Suprapubic skin (tissue), 4 donors: ENCODE measurements at regions not wholly inside any gene's neighbourhood (a gene's known extent, or its start where the extent isn't known, plus 50 kb on each side); places are given as distances from the start of the nearest gene placed in this dataset.

Experiments
- DNase-seq, 2 donors: peaks; one replicate each; pipeline ENCODE4 v3.0.0-alpha.2; 2019; ENCODE audit warnings: low spot score in 2 of 2
- H3K27ac ChIP-seq: fragments of 200-600 bp; sonication (generic); one replicate; pipeline ENCODE4 v1.5.1; 2019
- H3K27me3 ChIP-seq: fragments of 200-600 bp; sonication (generic); one replicate; pipeline ENCODE4 v1.5.1; 2019
- H3K36me3 ChIP-seq: fragments of 200-600 bp; sonication (generic); one replicate; pipeline ENCODE4 v1.5.1; 2019
- H3K4me1 ChIP-seq: fragments of 200-600 bp; sonication (generic); one replicate; pipeline ENCODE4 v1.5.1; 2019
- H3K4me3 ChIP-seq: fragments of 200-600 bp; sonication (generic); one replicate; pipeline ENCODE4 v1.5.1; 2019; ENCODE audit warnings: mild to moderate bottlenecking
- H3K9me3 ChIP-seq: fragments of 200-600 bp; sonication (generic); one replicate; pipeline ENCODE4 v1.5.1; 2019
- EP300 ChIP-seq: sonication (generic); formaldehyde crosslinking; IDR thresholded peaks from one replicate; pipeline ENCODE4 v1.6.1; 2017; ENCODE audit warnings: antibody characterized with exemption
- POLR2A ChIP-seq, 2 donors: fragments of 450-650 bp; IDR thresholded peaks; one replicate each; pipeline ENCODE4 v1.6.1; 2017; ENCODE audit warnings: antibody characterized with exemption in 2 of 2, mild to moderate bottlenecking in 2 of 2, moderate library complexity in 2 of 2
- POLR2AphosphoS5 ChIP-seq, 3 donors: sonication (generic); formaldehyde crosslinking; IDR thresholded peaks; one replicate each; pipeline ENCODE4 v1.6.1; 2017; ENCODE audit warnings: antibody characterized with exemption in 3 of 3
- WGBS: methylation state at CpG from one replicate; pipeline ENCODE4 v1.1.5; 2018; 5-methylcytosine and 5-hydroxymethylcytosine counted together
- TF ChIP-seq, protein P1 (sequence below), 2 donors: fragments of 200-600 bp in 1 of 2; fragments of 450-650 bp in 1 of 2; sonication (generic) in 1 of 2; IDR thresholded peaks; one replicate each; pipeline ENCODE4 v1.5.1; 2016 to 2019; ENCODE audit warnings: antibody characterized with exemption in 2 of 2, mild to moderate bottlenecking in 1 of 2, moderate library complexity in 1 of 2

DNA sequence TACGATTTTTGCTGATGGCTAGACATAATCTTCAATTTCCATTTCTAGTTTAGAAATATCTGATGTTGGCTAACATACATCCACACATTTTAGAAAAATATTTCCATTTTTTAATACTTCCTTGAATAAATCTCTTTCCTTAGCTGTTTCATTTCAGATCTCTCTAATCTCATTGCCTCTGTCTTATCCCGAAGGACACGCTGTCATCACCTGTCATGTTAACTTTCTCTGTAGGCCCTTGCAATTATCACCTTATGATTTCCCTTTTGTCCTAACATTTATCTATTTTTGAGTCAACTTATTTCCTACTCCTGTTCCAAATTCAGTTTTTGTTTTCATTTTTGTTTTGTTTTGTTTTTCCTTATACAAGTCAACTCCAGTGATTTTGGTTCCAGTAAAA is 173.1 kb upstream of the POM121L12 start:
- H3K9me3 ChIP-seq, result peaks cover 25% of the 10 kb centered on the region
- WGBS, result 90% methylated on average over 3 of the region's 3 CpGs
- TF ChIP-seq POLR2A (IDR thresholded peaks at IDR 0.05), result no peak
- no peak for TF ChIP-seq POLR2AphosphoS5 (IDR thresholded peaks at IDR 0.05)
- TF ChIP-seq EP300, result no peak
- TF ChIP-seq, protein P1, sequence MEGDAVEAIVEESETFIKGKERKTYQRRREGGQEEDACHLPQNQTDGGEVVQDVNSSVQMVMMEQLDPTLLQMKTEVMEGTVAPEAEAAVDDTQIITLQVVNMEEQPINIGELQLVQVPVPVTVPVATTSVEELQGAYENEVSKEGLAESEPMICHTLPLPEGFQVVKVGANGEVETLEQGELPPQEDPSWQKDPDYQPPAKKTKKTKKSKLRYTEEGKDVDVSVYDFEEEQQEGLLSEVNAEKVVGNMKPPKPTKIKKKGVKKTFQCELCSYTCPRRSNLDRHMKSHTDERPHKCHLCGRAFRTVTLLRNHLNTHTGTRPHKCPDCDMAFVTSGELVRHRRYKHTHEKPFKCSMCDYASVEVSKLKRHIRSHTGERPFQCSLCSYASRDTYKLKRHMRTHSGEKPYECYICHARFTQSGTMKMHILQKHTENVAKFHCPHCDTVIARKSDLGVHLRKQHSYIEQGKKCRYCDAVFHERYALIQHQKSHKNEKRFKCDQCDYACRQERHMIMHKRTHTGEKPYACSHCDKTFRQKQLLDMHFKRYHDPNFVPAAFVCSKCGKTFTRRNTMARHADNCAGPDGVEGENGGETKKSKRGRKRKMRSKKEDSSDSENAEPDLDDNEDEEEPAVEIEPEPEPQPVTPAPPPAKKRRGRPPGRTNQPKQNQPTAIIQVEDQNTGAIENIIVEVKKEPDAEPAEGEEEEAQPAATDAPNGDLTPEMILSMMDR (IDR thresholded peaks at IDR 0.05), result no peak
- H3K27me3 ChIP-seq, result no peaks in the 10 kb centered on the region
- no peak for DNase-seq
- H3K4me1 ChIP-seq, result no peaks in the 10 kb centered on the region
- H3K27ac ChIP-seq, result no peak overlapping the region
- H3K4me3 ChIP-seq, result no peak overlapping the region
- H3K36me3 ChIP-seq, result no peaks in the 10 kb centered on the region

GRCh38 chr7:52857367-52857766 is 178.1 kb upstream of the POM121L12 start:
- H3K9me3 ChIP-seq, result no peaks in the 10 kb centered on the region
- no peak overlapping the region for H3K4me3 ChIP-seq
- TF ChIP-seq EP300, result no peak
- TF ChIP-seq POLR2AphosphoS5 (IDR thresholded peaks at IDR 0.05), result no peak
- TF ChIP-seq POLR2A (IDR thresholded peaks at IDR 0.05), result no peak
- TF ChIP-seq, protein P1 (IDR thresholded peaks at IDR 0.05), result no peak
- no peaks in the 10 kb centered on the region for H3K36me3 ChIP-seq
- no peaks in the 10 kb centered on the region for H3K4me1 ChIP-seq
- no peak overlapping the region for H3K27ac ChIP-seq
- no peak for DNase-seq
- no peaks in the 10 kb centered on the region for H3K27me3 ChIP-seq
- 0% methylated on average over 1 of the region's 1 CpG for WGBS

- Histone ChIP-seq H3K27me3 (no peaks in the 10 kb centered on the region), H3K27ac (no peak overlapping the region), H3K9me3 (no peaks in the 10 kb centered on the region), H3K36me3 (no peaks in the 10 kb centered on the region), H3K4me3 (no peak overlapping the region), H3K4me1 (no peaks in the 10 kb centered on the region)
- no peak for TF ChIP-seq POLR2A (IDR thresholded peaks at IDR 0.05)
- TF ChIP-seq, protein P1 (IDR thresholded peaks at IDR 0.05), result no peak
- 49% methylated on average over 1 of the region's 1 CpG for WGBS
- no peak for DNase-seq
Measured at GRCh38 chr7:52854681-52855080, 180.8 kb upstream of the POM121L12 start.

DNA sequence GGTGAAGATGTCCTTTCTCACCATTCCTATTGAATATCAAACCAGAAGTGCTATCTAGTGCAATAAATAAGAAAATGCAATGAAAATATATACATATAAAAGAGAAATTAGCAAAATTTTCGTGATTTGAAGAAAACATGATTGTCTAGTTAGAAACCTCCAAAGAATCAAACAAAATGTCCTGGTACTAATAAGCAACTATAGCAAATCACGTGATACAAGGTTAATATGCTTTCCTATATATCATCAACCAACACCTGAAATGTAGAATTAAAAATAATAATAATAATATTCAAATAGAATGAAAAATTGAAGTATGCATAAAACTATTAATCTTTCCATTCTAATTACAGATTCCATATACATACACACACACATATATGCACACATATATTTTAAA is 183.9 kb upstream of the POM121L12 start:
- peaks cover 4% of the 10 kb centered on the region for H3K9me3 ChIP-seq
- no peaks in the 10 kb centered on the region for H3K4me1 ChIP-seq
- no peak for DNase-seq
- no peak overlapping the region for H3K4me3 ChIP-seq
- H3K27ac ChIP-seq, result no peak overlapping the region
- no peaks in the 10 kb centered on the region for H3K27me3 ChIP-seq
- no peaks in the 10 kb centered on the region for H3K36me3 ChIP-seq
- no peak for TF ChIP-seq POLR2A (IDR thresholded peaks at IDR 0.05)
- no peak for TF ChIP-seq EP300
- TF ChIP-seq, protein P1 (IDR thresholded peaks at IDR 0.05), result no peak
- no peak for TF ChIP-seq POLR2AphosphoS5 (IDR thresholded peaks at IDR 0.05)
- 52% methylated on average over 2 of the region's 2 CpGs for WGBS

DNA sequence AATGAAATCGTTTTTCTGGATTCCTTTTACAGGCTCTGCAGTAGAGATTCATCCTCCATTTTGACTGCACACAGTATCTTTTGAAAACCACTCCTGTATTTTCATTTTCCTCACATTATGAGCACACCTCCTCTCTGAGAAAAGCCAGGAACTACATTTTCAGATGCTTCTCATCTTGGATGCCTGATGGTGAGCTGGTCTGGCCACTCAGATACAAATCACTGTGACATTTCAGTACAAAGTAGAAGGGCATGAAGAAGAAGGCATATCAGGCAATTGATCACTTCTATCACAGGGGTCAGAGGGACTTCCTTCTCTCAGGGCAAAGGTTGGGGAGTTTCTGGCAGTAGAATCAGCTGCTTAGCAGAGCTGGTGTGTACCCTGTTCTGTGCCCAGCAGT is 192.0 kb upstream of the POM121L12 start:
- no peaks in the 10 kb centered on the region for H3K27me3 ChIP-seq
- no peak for DNase-seq
- H3K9me3 ChIP-seq, result peaks cover 3% of the 10 kb centered on the region
- H3K36me3 ChIP-seq, result no peaks in the 10 kb centered on the region
- TF ChIP-seq, protein P1 (IDR thresholded peaks at IDR 0.05), result no peak
- TF ChIP-seq EP300 (no peak), POLR2AphosphoS5 (IDR thresholded peaks at IDR 0.05) (no peak), POLR2A (IDR thresholded peaks at IDR 0.05) (no peak)
- no peak overlapping the region for H3K4me3 ChIP-seq
- no peak overlapping the region for H3K27ac ChIP-seq
- H3K4me1 ChIP-seq, result no peaks in the 10 kb centered on the region
- 21% methylated on average over 1 of the region's 1 CpG for WGBS
